Trophoblast cell (in vitro differentiated cells and primary cell): ENCODE measurements at regions not wholly inside any gene's neighbourhood (a gene's known extent, or its start where the extent isn't known, plus 50 kb on each side); places are given as distances from the start of the nearest gene placed in this dataset.
"Not testable (repeated sequence)": the region's sequence is repeated elsewhere in the genome, so short reads cannot be mapped to it uniquely, and the experiment has no call there.

Source experiments
- DNase-seq, 2 donors: peaks; one replicate each; pipeline ENCODE4 v3.0.0-alpha.2; 2016
- H2AFZ ChIP-seq: 2 replicates; pipeline ENCODE4 v1.6.1; 2013; ENCODE audit warnings: low read length, moderate library complexity, mild to moderate bottlenecking; ENCODE audit not compliant: insufficient read depth, poor library complexity
- H2AK5ac ChIP-seq: 2 replicates; pipeline ENCODE4 v1.6.1; 2013; ENCODE audit warnings: mild to moderate bottlenecking, low read length
- H2BK120ac ChIP-seq: 2 replicates; pipeline ENCODE4 v1.6.1; 2013; ENCODE audit warnings: low read length, mild to moderate bottlenecking, moderate library complexity; ENCODE audit not compliant: insufficient read depth, poor library complexity
- H2BK12ac ChIP-seq: 2 replicates; pipeline ENCODE4 v1.6.1; 2013; ENCODE audit warnings: mild to moderate bottlenecking, low read length, moderate library complexity
- H2BK5ac ChIP-seq: 2 replicates; pipeline ENCODE4 v1.6.1; 2013; ENCODE audit warnings: low read length, low read depth, moderate library complexity, mild to moderate bottlenecking; ENCODE audit not compliant: poor library complexity
- H3K14ac ChIP-seq: 2 replicates; pipeline ENCODE4 v1.6.1; 2013; ENCODE audit warnings: mild to moderate bottlenecking, low read length
- H3K18ac ChIP-seq: 2 replicates; pipeline ENCODE4 v1.6.1; 2013; ENCODE audit warnings: mild to moderate bottlenecking, low read length
- H3K23ac ChIP-seq: 2 replicates; pipeline ENCODE4 v1.6.1; 2013; ENCODE audit warnings: low read length
- H3K27ac ChIP-seq: 2 replicates; pipeline ENCODE4 v1.5.1; 2013; ENCODE audit warnings: low read depth, mild to moderate bottlenecking, inconsistent platforms, low read length, moderate library complexity
- H3K27me3 ChIP-seq: 2 replicates; pipeline ENCODE4 v1.6.1; 2013; ENCODE audit warnings: inconsistent platforms, mild to moderate bottlenecking, low read length, moderate library complexity; ENCODE audit not compliant: insufficient read depth
- H3K36me3 ChIP-seq, 2 experiments: 1 replicate in 1 of 2; 2 replicates in 1 of 2; pipeline ENCODE4 v1.6.1; 2013; ENCODE audit warnings: low read length in 2 of 2, mild to moderate bottlenecking in 2 of 2, moderate library complexity in 1 of 2; ENCODE audit not compliant: insufficient read depth in 2 of 2, control insufficient read depth in 1 of 2
- H3K4ac ChIP-seq: 2 replicates; pipeline ENCODE4 v1.6.1; 2013; ENCODE audit warnings: low read depth, mild to moderate bottlenecking, low read length, moderate library complexity
- H3K4me1 ChIP-seq, 2 experiments: 1 replicate in 1 of 2; 2 replicates in 1 of 2; pipeline ENCODE4 v1.6.1; 2013; ENCODE audit warnings: low read length in 2 of 2, mild to moderate bottlenecking in 2 of 2, moderate library complexity in 1 of 2; ENCODE audit not compliant: insufficient read depth in 2 of 2, control insufficient read depth in 1 of 2
- H3K4me2 ChIP-seq: 2 replicates; pipeline ENCODE4 v1.6.1; 2013; ENCODE audit warnings: inconsistent platforms, mild to moderate bottlenecking, low read length, moderate library complexity
- H3K4me3 ChIP-seq: 2 replicates; pipeline ENCODE4 v1.5.1; 2013; ENCODE audit warnings: mild to moderate bottlenecking, low read depth, low read length, inconsistent platforms
- H3K79me1 ChIP-seq: one replicate; pipeline ENCODE4 v1.6.1; 2013; ENCODE audit warnings: low read length
- H3K79me2 ChIP-seq: 2 replicates; pipeline ENCODE4 v1.6.1; 2013; ENCODE audit warnings: low read length, mild to moderate bottlenecking; ENCODE audit not compliant: control insufficient read depth, insufficient read depth, poor library complexity
- H3K9ac ChIP-seq: 2 replicates; pipeline ENCODE4 v1.6.1; 2013; ENCODE audit warnings: mild to moderate bottlenecking, low read length
- H3K9me3 ChIP-seq: 2 replicates; pipeline ENCODE4 v1.6.1; 2013; ENCODE audit warnings: low read depth, mild to moderate bottlenecking, control low read depth, inconsistent platforms, low read length; ENCODE audit not compliant: insufficient read depth
- H4K12ac ChIP-seq: 2 replicates; pipeline ENCODE4 v1.6.1; 2013; ENCODE audit warnings: low read depth, mild to moderate bottlenecking, low read length, moderate library complexity
- H4K8ac ChIP-seq: 2 replicates; pipeline ENCODE4 v1.6.1; 2013; ENCODE audit warnings: low read depth, mild to moderate bottlenecking, low read length, moderate library complexity
- H4K91ac ChIP-seq: one replicate; pipeline ENCODE4 v1.6.1; 2013; ENCODE audit warnings: low read depth, mild to moderate bottlenecking, low read length, moderate library complexity
- WGBS: extraction: QIAGEN DNeasy Blood & Tissue Kit; methylation state at CpG from one replicate; pipeline ENCODE4 v1.1.7; 2013; ENCODE audit warnings: missing lambda C conversion rate; ENCODE audit not compliant: insufficient read length, insufficient coverage; ENCODE audit errors: extremely low coverage; 5-methylcytosine and 5-hydroxymethylcytosine counted together

DNA sequence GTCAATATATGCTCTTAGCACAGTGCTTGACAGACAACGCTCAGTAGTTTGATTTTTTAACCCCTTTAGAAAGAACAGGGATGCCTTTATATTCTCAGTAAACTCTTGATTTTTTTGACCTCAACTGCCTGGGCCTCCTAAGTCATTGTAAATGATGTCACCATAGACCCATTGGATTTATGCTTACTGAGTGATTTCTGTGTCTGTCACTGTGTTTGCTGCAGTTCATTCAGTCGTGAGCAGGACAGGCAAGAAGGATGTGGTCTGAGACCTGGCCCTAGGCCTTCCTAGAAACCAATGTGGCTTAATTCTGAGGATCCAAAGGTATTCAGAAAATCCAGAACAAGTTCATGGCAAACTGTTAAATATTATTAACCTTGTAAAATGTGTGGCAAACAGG is 868.1 kb downstream of the XPNPEP1 start:
- Histone ChIP-seq H2BK12ac (no peak overlapping the region), H2AFZ (no peak overlapping the region), H3K9me3 (no peaks in the 10 kb centered on the region), H3K4ac (no peak overlapping the region), H2BK5ac (no peak overlapping the region), H3K14ac (no peak overlapping the region), H3K23ac (no peak overlapping the region), H4K91ac (no peak overlapping the region), H2BK120ac (no peak overlapping the region), H3K27ac (no peak overlapping the region), H3K36me3 (no peaks in the 10 kb centered on the region), H3K79me2 (no peaks in the 10 kb centered on the region), H3K4me2 (no peak overlapping the region), H3K27me3 (no peaks in the 10 kb centered on the region), H3K9ac (no peak overlapping the region), H2AK5ac (no peak overlapping the region), H3K4me1 (no peaks in the 10 kb centered on the region), H4K12ac (no peak overlapping the region), H3K79me1 (no peaks in the 10 kb centered on the region), H3K4me3 (no peak overlapping the region), H4K8ac (no peak overlapping the region), H3K18ac (no peak overlapping the region)
- no peak for DNase-seq
- no CpG with 5 or more reads among the region's 2 CpGs for WGBS

DNA sequence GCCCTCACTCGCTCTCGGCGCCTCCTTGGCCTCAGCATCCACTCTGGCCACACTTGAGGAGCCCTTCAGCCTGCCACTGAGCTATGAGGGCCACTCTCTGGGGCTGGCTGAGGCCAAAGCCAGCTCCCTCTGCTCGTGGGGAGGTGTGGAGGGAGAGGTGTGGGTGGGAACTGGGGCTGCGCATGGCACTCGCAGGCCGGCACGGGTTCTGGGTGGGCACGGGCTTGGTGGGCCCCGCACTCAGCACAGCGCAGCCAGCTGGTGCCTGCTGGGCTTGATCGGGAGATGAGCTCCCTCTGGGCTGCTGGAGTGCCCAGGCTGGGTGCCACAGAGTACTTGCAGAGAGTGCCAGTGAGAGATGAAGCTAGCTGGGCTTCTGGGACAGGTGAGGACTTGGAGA is 875.5 kb downstream of the XPNPEP1 start:
- no peak overlapping the region for H3K14ac ChIP-seq
- H3K27ac ChIP-seq = no peak overlapping the region
- H2BK120ac ChIP-seq = no peak overlapping the region
- no peak overlapping the region for H4K91ac ChIP-seq
- peaks cover 4% of the 10 kb centered on the region for H3K9me3 ChIP-seq
- no peak overlapping the region for H2BK12ac ChIP-seq
- no peak overlapping the region for H2BK5ac ChIP-seq
- H3K4me1 ChIP-seq = no peaks in the 10 kb centered on the region
- H3K18ac ChIP-seq = no peak overlapping the region
- no CpG with 5 or more reads among the region's 12 CpGs for WGBS
- H3K79me2 ChIP-seq = no peaks in the 10 kb centered on the region
- H4K12ac ChIP-seq = no peak overlapping the region
- no peak overlapping the region for H3K9ac ChIP-seq
- H2AK5ac ChIP-seq = no peak overlapping the region
- no peak overlapping the region for H2AFZ ChIP-seq
- H3K4me2 ChIP-seq = no peak overlapping the region
- no peak for DNase-seq
- H3K36me3 ChIP-seq = no peaks in the 10 kb centered on the region
- H3K23ac ChIP-seq = no peak overlapping the region
- no peaks in the 10 kb centered on the region for H3K79me1 ChIP-seq
- no peak overlapping the region for H3K4ac ChIP-seq
- no peaks in the 10 kb centered on the region for H3K27me3 ChIP-seq
- no peak overlapping the region for H4K8ac ChIP-seq
- no peak overlapping the region for H3K4me3 ChIP-seq

DNA sequence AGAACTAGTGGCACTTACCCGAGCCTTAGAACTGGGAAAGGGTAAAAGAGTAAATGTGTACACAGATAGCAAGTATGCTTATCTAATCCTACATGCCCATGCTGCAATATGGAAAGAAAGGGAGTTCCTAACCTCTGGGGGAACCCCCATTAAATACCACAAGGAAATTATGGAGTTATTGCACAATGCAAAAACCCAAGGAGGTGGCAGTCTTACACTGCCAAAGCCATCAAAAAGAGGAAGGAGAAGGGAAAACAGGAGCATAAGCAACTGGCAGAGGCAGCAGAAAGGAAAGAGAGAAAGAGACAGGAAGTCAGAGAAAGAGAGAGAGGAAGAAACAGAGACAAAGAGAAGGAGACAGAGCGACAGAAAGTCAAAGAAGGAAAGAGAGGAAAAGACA is 876.9 kb downstream of the XPNPEP1 start:
- DNase-seq, H2BK120ac ChIP-seq, H2AK5ac ChIP-seq, H3K23ac ChIP-seq, H4K12ac ChIP-seq, H4K8ac ChIP-seq, H3K9ac ChIP-seq, H3K14ac ChIP-seq, H4K91ac ChIP-seq, H3K79me2 ChIP-seq, H3K9me3 ChIP-seq, H3K4me2 ChIP-seq, H3K4me3 ChIP-seq, H2BK12ac ChIP-seq, H2BK5ac ChIP-seq, H3K27ac ChIP-seq, H3K4ac ChIP-seq, H3K18ac ChIP-seq, H3K4me1 ChIP-seq, H3K79me1 ChIP-seq, H3K27me3 ChIP-seq, H3K36me3 ChIP-seq, H2AFZ ChIP-seq: not testable (repeated sequence)
- no CpG with 5 or more reads among the region's 2 CpGs for WGBS

DNA sequence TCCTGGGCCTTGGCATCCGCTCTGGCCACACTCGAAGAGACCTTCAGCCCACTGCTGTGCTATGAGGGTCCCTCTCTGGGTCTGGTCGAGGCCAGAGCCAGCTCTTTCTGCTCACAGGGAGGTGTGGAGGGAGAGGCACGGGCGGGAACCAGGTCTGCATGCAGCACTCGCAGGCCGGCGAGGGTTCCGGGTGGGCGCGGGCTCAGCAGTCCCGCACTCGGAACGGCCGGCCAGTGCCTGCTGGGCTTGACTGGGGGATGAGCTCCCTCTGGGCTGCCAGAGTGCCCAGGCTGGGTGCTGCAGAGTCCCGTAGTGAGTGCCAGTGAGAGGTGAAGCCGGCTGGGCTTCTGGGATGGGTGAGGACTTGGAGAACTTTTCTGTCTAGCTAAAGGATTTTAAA is 882.7 kb downstream of the XPNPEP1 start:
- Histone ChIP-seq H3K27me3 (no peaks in the 10 kb centered on the region), H3K14ac (no peak overlapping the region), H3K4ac (no peak overlapping the region), H4K91ac (no peak overlapping the region), H3K4me2 (no peak overlapping the region), H4K12ac (no peak overlapping the region), H2AFZ (no peak overlapping the region), H3K18ac (no peak overlapping the region), H4K8ac (no peak overlapping the region), H3K79me2 (no peaks in the 10 kb centered on the region), H3K9ac (no peak overlapping the region), H3K4me1 (no peaks in the 10 kb centered on the region), H2BK120ac (no peak overlapping the region), H3K36me3 (peaks cover 0 to 2% of the 10 kb centered on the region in 2 experiments), H3K79me1 (no peaks in the 10 kb centered on the region), H2BK5ac (no peak overlapping the region), H2BK12ac (no peak overlapping the region), H3K4me3 (no peak overlapping the region), H3K23ac (no peak overlapping the region), H3K27ac (no peak overlapping the region), H2AK5ac (no peak overlapping the region), H3K9me3 (peaks cover 3% of the 10 kb centered on the region)
- WGBS = no CpG with 5 or more reads among the region's 17 CpGs
- DNase-seq = no peak
